Neuronal stem cell (in vitro differentiated cells): ENCODE measurements at regions not wholly inside any gene's neighbourhood (a gene's known extent, or its start where the extent isn't known, plus 50 kb on each side); places are given as distances from the start of the nearest gene placed in this dataset.

Experiments
- DNase-seq: peaks from one replicate; pipeline ENCODE4 v3.0.0-alpha.2; 2013; ENCODE audit warnings: low spot score
- H2AFZ ChIP-seq: one replicate; pipeline ENCODE4 v1.6.1; 2013; ENCODE audit warnings: mild to moderate bottlenecking, low read length, inconsistent platforms
- H2AK5ac ChIP-seq: 2 replicates; pipeline ENCODE4 v1.6.1; 2013; ENCODE audit warnings: low read depth, mild to moderate bottlenecking, inconsistent platforms, low read length, moderate library complexity, mixed read lengths
- H2BK120ac ChIP-seq: 2 replicates; pipeline ENCODE4 v1.6.1; 2013; ENCODE audit warnings: low read depth, mild to moderate bottlenecking, inconsistent platforms, low read length, moderate library complexity, mixed read lengths
- H2BK12ac ChIP-seq: one replicate; pipeline ENCODE4 v1.6.1; 2013; ENCODE audit warnings: low read length, inconsistent platforms
- H2BK15ac ChIP-seq: 2 replicates; pipeline ENCODE4 v1.6.1; 2013; ENCODE audit warnings: mild to moderate bottlenecking, low read length, inconsistent platforms, mixed read lengths
- H2BK5ac ChIP-seq: one replicate; pipeline ENCODE4 v1.6.1; 2013; ENCODE audit warnings: inconsistent platforms, mild to moderate bottlenecking, low read length, moderate library complexity
- H3K14ac ChIP-seq: one replicate; pipeline ENCODE4 v1.6.1; 2013; ENCODE audit warnings: low read length, inconsistent platforms
- H3K18ac ChIP-seq: 2 replicates; pipeline ENCODE4 v1.6.1; 2013; ENCODE audit warnings: low read length, inconsistent platforms
- H3K23ac ChIP-seq: 2 replicates; pipeline ENCODE4 v1.6.1; 2013; ENCODE audit warnings: low read depth, mild to moderate bottlenecking, mixed read lengths, low read length, inconsistent platforms; ENCODE audit not compliant: poor library complexity
- H3K27ac ChIP-seq: replicated peaks from 3 replicates; pipeline ENCODE4 v1.5.1; 2013; ENCODE audit warnings: low read length, inconsistent platforms
- H3K27me3 ChIP-seq, 3 experiments: 2 replicates each; pipeline ENCODE4 v1.6.1; 2013; ENCODE audit warnings: low read length in 3 of 3, mild to moderate bottlenecking in 2 of 3, inconsistent platforms in 1 of 3, low read depth in 1 of 3, mixed read lengths in 1 of 3, moderate library complexity in 1 of 3; ENCODE audit not compliant: control insufficient read depth in 3 of 3, insufficient read depth in 3 of 3
- H3K36me3 ChIP-seq, 2 donors: replicated peaks in 1 of 2; 2 replicates each; pipeline ENCODE4 v1.6.1; 2013; ENCODE audit warnings: low read length in 2 of 2; ENCODE audit not compliant: control insufficient read depth in 2 of 2, insufficient read depth in 2 of 2
- H3K4ac ChIP-seq: 2 replicates; pipeline ENCODE4 v1.6.1; 2013; ENCODE audit warnings: inconsistent platforms, mild to moderate bottlenecking, low read length, moderate library complexity
- H3K4me1 ChIP-seq, 2 donors: 1 replicate in 1 of 2; 2 replicates in 1 of 2; pipeline ENCODE4 v1.6.1; 2013; ENCODE audit warnings: low read length in 2 of 2, low read depth in 1 of 2; ENCODE audit not compliant: control insufficient read depth in 2 of 2, insufficient read depth in 1 of 2
- H3K4me2 ChIP-seq: one replicate; pipeline ENCODE4 v1.6.1; 2013; ENCODE audit warnings: mild to moderate bottlenecking, low read length, inconsistent platforms; ENCODE audit not compliant: insufficient read depth, poor library complexity, severe bottlenecking
- H3K4me3 ChIP-seq, 2 donors: 2 replicates each; pipeline ENCODE4 v1.5.1; 2013; ENCODE audit warnings: low read length in 2 of 2, mild to moderate bottlenecking in 2 of 2, inconsistent platforms in 1 of 2, moderate library complexity in 1 of 2
- H3K79me1 ChIP-seq: one replicate; pipeline ENCODE4 v1.6.1; 2013; ENCODE audit warnings: low read depth, mild to moderate bottlenecking, inconsistent platforms, low read length, moderate library complexity
- H3K9ac ChIP-seq: one replicate; pipeline ENCODE4 v1.6.1; 2013; ENCODE audit warnings: mild to moderate bottlenecking, low read depth, low read length, inconsistent platforms; ENCODE audit not compliant: poor library complexity
- H3K9me3 ChIP-seq, 2 donors: replicated peaks in 1 of 2; 2 replicates each; pipeline versions ENCODE3 to v1.6.1; 2013; ENCODE audit warnings: low read length in 2 of 2, mild to moderate bottlenecking in 2 of 2, inconsistent platforms in 1 of 2, low read depth in 1 of 2, mixed read lengths in 1 of 2, moderate library complexity in 1 of 2; ENCODE audit not compliant: control insufficient read depth in 2 of 2, insufficient read depth in 1 of 2
- H4K8ac ChIP-seq: one replicate; pipeline ENCODE4 v1.6.1; 2013; ENCODE audit warnings: low read depth, mild to moderate bottlenecking, inconsistent platforms, low read length, moderate library complexity
- H4K91ac ChIP-seq: one replicate; pipeline ENCODE4 v1.6.1; 2013; ENCODE audit warnings: low read length, low read depth, mild to moderate bottlenecking, inconsistent platforms; ENCODE audit not compliant: poor library complexity
- WGBS, 2 donors: extraction: QIAGEN DNeasy Blood & Tissue Kit; methylation state at CpG; one replicate each; pipeline ENCODE4 v1.1.7; 2013; ENCODE audit warnings: missing lambda C conversion rate in 2 of 2, mixed read lengths in 1 of 2; ENCODE audit not compliant: insufficient read length in 2 of 2, insufficient replicate concordance in 1 of 2; ENCODE audit errors: extremely low coverage in 2 of 2; 5-methylcytosine and 5-hydroxymethylcytosine counted together

DNA sequence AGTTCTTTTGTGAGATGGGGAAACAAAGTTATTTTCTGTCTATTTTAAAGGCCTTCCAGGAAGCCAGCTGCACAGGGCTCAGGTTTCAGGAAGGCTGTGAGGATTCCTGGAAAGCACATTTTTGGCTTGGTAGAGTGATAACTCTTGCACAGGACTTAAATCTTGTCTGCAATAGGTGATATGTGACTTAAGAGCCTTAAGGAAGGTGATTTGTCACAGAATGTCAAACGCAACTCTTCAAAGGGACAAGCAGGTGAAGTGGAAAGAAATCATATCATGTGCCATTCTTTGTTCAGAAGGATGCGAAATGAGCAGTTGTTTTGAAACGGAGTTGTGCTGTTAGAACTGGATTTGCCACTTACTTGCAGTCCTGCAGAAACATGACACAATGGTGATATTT lies 459.3 kb downstream of the MAT2B start:
- peak overlapping the region; percentile 58 for H2AFZ ChIP-seq
- H2BK12ac ChIP-seq: no peak overlapping the region
- no peak overlapping the region for H2BK15ac ChIP-seq
- H3K27me3 ChIP-seq: no peaks in the 10 kb centered on the region
- peaks cover 2 to 11% of the 10 kb centered on the region in 2 donors for H3K4me1 ChIP-seq
- H3K27ac ChIP-seq: no peak overlapping the region
- no peak overlapping the region for H2AK5ac ChIP-seq
- no CpG with 5 or more reads among the region's 3 CpGs for WGBS, 2 donors
- no peak overlapping the region for H3K4me2 ChIP-seq
- no peak overlapping the region for H3K23ac ChIP-seq
- H3K9me3 ChIP-seq: no peaks in the 10 kb centered on the region
- no peak overlapping the region for H3K4me3 ChIP-seq
- H3K4ac ChIP-seq: no peak overlapping the region
- H3K9ac ChIP-seq: no peak overlapping the region
- H3K36me3 ChIP-seq: no peaks in the 10 kb centered on the region
- H3K18ac ChIP-seq: no peak overlapping the region
- H2BK120ac ChIP-seq: no peak overlapping the region
- no peak overlapping the region for H4K8ac ChIP-seq
- no peaks in the 10 kb centered on the region for H3K79me1 ChIP-seq
- H3K14ac ChIP-seq: no peak overlapping the region
- H2BK5ac ChIP-seq: no peak overlapping the region
- DNase-seq: no peak
- no peak overlapping the region for H4K91ac ChIP-seq

DNA sequence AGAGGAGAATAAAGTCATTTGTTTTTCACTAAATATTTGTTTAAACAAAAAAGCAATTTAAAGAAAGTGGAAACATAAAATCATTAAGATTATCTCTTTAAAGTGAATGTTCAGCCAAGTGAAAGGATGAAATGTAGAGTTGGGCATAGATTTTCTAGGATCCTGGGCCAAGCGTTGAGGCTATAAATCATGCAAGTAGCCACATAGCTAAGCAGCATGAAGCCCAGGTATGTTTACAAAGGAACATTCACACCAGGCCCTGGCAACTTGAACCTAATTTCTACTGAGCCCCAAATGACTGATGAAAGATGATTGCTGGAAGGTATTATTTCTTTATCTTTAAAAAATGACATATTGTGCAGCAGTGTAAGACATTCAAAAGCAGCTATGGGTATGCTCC lies 461.8 kb downstream of the MAT2B start:
- Histone ChIP-seq H3K23ac (no peak overlapping the region), H3K9me3 (no peaks in the 10 kb centered on the region), H3K27ac (no peak overlapping the region), H2BK5ac (no peak overlapping the region), H3K4me2 (no peak overlapping the region), H2BK15ac (no peak overlapping the region), H2BK120ac (no peak overlapping the region), H3K36me3 (no peaks in the 10 kb centered on the region), H3K27me3 (no peaks in the 10 kb centered on the region), H3K18ac (no peak overlapping the region), H2BK12ac (no peak overlapping the region), H3K79me1 (no peaks in the 10 kb centered on the region), H2AK5ac (no peak overlapping the region), H3K4me1 (peaks cover 2 to 9% of the 10 kb centered on the region in 2 donors), H4K8ac (no peak overlapping the region), H2AFZ (no peak overlapping the region), H3K4me3 (no peak overlapping the region), H4K91ac (no peak overlapping the region), H3K9ac (no peak overlapping the region), H3K14ac (no peak overlapping the region), H3K4ac (no peak overlapping the region)
- no CpG with 5 or more reads among the region's 1 CpG for WGBS, 2 donors
- DNase-seq: no peak

DNA sequence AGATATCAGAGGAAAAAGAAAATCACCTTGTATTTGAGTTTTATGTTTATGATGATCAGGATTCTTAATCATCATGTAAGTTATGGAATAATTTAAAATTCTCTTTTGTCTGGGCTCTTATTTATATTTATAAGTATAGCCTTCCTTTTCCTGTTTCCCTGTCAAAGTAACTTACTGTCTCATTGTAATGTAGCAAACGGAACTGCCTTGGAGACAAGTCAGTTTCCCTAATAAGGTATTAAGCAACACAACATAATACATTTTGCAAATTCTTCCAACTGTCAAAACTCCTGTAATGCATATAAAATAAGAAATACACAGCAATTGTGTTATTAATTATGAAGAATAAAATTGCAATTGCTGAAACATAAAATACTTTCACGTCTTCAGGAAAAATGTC lies 463.2 kb downstream of the MAT2B start:
- H3K79me1 ChIP-seq: no peaks in the 10 kb centered on the region
- H2AK5ac ChIP-seq: no peak overlapping the region
- H3K4me1 ChIP-seq: peaks cover 2 to 9% of the 10 kb centered on the region in 2 donors
- no peak overlapping the region for H3K14ac ChIP-seq
- no peak overlapping the region for H3K4me2 ChIP-seq
- no peaks in the 10 kb centered on the region for H3K36me3 ChIP-seq
- H3K18ac ChIP-seq: no peak overlapping the region
- H3K4ac ChIP-seq: no peak overlapping the region
- WGBS, 2 donors: no CpG with 5 or more reads among the region's 2 CpGs
- no peak overlapping the region for H2BK12ac ChIP-seq
- no peaks in the 10 kb centered on the region for H3K27me3 ChIP-seq
- no peak for DNase-seq
- H2BK5ac ChIP-seq: no peak overlapping the region
- H2BK15ac ChIP-seq: no peak overlapping the region
- no peak overlapping the region for H3K9ac ChIP-seq
- H3K9me3 ChIP-seq: no peaks in the 10 kb centered on the region
- no peak overlapping the region for H4K91ac ChIP-seq
- no peak overlapping the region for H2AFZ ChIP-seq
- H3K4me3 ChIP-seq: no peak overlapping the region
- no peak overlapping the region for H2BK120ac ChIP-seq
- no peak overlapping the region for H4K8ac ChIP-seq
- no peak overlapping the region for H3K27ac ChIP-seq
- H3K23ac ChIP-seq: no peak overlapping the region

DNA sequence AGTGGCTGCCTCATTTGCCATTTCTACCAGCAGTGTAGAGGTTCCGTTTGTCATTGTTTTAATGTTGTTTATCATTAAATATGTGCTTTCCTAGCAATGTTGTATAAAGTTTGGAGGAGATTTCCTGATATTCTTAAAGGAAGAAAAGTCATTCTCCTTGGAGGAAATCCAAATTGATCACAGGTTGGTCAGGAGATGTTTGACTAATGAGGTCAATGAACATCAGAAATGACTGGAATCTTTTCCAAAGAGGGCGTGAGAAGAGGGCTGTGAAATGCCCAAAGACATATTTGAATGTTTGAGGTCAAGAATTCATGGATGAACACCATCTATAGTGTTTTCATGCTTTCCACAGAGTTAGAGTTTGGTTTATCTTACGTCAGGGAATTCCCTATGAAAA lies 471.3 kb downstream of the MAT2B start:
- H2BK120ac ChIP-seq: no peak overlapping the region
- H3K23ac ChIP-seq: no peak overlapping the region
- H3K4me3 ChIP-seq: no peak overlapping the region
- no peak overlapping the region for H2BK15ac ChIP-seq
- no peak overlapping the region for H2BK12ac ChIP-seq
- no peaks in the 10 kb centered on the region for H3K36me3 ChIP-seq
- no peak overlapping the region for H4K91ac ChIP-seq
- H2AK5ac ChIP-seq: no peak overlapping the region
- H3K27ac ChIP-seq: no peak overlapping the region
- H3K4ac ChIP-seq: no peak overlapping the region
- H2AFZ ChIP-seq: no peak overlapping the region
- H3K14ac ChIP-seq: no peak overlapping the region
- no peaks in the 10 kb centered on the region for H3K79me1 ChIP-seq
- H4K8ac ChIP-seq: no peak overlapping the region
- H3K4me1 ChIP-seq: no peaks in the 10 kb centered on the region
- no peak overlapping the region for H3K9ac ChIP-seq
- no peaks in the 10 kb centered on the region for H3K9me3 ChIP-seq
- H2BK5ac ChIP-seq: no peak overlapping the region
- no peak overlapping the region for H3K4me2 ChIP-seq
- no peak overlapping the region for H3K18ac ChIP-seq
- DNase-seq: no peak
- no CpG with 5 or more reads among the region's 3 CpGs for WGBS, 2 donors
- no peaks in the 10 kb centered on the region for H3K27me3 ChIP-seq
